NCI-H2227 treated with DMSO at 0.1 percent for 48 hours (cell line): ENCODE measurements at regions not wholly inside any gene's neighbourhood (a gene's known extent, or its start where the extent isn't known, plus 50 kb on each side); places are given as distances from the start of the nearest gene placed in this dataset.
A peak's percentile ranks its signal among the peaks of the same experiment; 100 is the strongest.
"Not testable (repeated sequence)": the region's sequence is repeated elsewhere in the genome, so short reads cannot be mapped to it uniquely, and the experiment has no call there.

Experiments
- DNase-seq: peaks from one replicate; lab custom pipeline; 2025; lab: John Stamatoyannopoulos, UW

DNA sequence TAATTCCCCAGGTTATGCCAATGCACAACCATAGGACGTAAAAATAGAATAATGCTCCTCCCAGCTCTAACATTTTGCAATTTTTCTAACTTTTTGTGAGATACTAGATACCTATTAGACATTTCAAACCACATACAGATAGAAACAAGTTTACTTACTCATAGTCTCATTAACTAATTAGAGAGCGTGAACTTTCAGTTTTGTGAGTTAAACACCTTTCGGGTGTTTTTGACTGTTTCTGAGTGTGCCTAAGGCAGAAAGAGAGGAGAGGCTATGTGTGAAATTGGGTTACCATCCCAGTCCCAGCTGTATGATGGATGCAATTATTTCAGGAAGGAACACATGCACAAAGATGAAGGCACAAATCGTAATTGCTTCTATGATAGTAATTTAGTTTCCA lies 300.4 kb upstream of the POU1F1 start:
- DNase-seq = no peak

DNA sequence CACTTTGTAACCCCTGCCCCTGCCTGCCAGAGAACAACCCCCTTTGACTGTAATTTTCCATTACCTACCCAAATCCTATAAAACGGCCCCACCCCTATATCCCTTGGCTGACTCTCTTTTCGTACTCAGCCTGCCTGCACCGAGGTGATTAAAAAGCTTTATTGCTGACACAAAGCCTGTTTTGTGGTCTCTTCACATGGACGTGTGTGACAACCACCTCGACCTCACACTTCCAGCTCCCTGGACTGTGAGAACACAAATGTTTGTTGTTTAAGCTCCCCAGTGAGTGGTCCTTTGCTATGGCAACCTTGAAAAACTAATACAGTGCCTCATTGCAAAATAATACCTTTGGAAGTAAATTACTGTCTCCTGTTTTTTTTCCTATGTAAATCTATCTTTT lies 299.2 kb upstream of the POU1F1 start:
- no peak for DNase-seq

DNA sequence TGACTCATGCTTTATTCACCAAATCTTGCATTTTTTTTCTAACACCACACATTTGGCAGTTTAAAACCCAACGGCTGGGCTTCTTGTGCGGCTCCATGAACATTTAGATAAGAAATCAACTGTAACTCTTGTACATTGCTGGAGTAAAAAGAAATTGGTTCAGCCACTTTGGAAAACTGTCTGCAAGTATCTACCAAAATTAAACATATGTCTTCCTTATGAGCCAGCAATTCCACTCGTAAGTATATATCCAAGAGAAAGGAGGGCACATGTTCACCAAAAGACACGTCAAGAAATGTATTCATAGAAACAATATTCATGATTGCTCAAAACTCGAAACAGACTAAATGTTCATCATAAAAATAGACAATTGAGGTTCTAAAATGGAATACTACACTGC lies 291.9 kb upstream of the POU1F1 start:
- DNase-seq = no peak

DNA sequence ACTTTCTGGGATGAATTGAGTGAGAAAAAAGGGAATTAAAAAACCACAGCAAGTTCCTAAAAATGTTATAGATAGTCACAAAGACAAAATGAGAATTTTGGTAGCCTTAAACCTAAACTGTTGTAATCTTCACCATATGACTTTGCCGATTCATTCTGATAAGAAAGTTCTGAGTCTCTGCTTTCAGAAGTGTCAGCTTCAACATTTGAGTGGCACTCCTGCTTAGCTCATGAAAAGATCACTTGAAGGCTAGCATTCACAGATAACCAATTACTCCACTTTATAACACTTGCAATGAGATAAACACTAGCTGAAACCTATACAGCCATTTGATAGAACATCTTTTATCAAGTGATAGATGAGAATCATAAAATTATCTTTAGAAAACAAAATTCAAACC lies 288.1 kb upstream of the POU1F1 start:
- DNase-seq = no peak

DNA sequence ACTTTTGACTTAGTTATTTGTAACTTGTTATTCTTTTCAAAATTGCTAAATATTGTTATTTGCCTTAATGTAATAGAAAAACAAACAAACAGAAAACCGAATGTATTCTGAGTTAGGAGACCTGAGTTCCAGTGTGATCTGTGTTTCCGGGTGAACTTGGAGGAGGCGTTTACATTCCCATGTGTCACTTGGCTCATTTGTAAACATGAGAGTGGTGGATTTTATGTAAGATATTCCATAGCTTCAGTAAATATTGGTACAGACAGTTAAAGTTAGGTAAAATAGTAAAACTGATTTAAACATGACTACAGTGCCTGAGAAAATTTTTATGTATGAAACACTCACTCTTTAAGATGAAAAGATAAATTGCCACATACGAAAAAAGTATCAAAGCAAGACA lies 287.3 kb upstream of the POU1F1 start:
- DNase-seq = no peak

DNA sequence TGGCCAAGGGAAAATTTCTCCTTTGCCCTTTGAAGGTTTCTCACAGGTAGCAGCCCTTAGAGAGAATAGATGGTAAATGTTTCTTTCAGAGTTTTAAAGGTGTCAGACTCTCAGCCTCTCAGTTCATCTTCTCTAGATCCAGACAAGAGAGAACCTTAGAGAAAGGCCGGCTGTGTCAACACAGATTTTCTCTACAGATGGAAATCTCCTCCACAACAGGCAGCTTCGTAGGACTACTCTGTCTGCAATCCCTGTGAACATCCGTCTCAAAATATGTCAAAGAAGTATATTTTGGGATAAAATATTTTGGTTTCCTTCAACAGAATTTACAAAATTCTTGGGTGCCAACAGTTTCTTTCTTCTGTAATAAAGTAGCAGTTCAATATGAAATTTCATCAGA lies 282.1 kb upstream of the POU1F1 start:
- no peak for DNase-seq

DNA sequence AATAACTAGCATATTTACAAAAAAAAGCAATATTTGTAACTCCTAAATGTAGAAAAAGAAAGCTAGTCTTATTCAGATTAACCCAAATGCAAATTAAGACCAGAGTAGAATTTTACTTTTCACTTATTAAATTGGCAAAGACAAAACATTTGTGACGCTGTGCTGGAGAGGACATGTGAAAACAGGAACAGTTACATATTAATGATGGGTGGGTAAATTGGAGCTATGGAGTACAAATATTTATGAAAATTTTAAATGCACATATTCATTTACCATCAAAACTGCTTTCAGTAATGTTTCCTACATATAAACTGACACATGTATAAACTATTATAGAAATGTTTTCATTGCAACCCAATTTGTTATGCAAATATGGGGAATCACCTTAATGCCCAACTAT lies 278.9 kb upstream of the POU1F1 start:
- no peak for DNase-seq

DNA sequence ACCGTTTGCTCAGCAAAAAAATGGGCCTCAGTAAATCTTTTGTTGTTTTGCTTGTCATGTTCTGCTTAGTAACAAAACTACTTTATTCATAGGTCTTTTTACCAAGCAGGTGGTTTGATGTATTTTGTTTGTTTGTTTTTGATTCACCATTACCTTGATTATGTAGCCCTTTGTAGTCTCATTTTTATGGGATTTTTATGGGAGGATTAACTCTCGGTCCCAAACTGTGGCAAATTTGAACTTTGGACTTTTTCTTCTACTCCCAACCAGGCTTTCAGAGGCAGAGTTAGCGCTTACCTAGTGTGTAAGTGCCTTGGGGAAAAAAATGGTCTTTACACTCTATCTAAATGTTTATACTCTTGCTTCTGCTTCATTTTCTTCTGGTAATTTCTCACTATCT lies 276.7 kb upstream of the POU1F1 start:
- DNase-seq = no peak

DNA sequence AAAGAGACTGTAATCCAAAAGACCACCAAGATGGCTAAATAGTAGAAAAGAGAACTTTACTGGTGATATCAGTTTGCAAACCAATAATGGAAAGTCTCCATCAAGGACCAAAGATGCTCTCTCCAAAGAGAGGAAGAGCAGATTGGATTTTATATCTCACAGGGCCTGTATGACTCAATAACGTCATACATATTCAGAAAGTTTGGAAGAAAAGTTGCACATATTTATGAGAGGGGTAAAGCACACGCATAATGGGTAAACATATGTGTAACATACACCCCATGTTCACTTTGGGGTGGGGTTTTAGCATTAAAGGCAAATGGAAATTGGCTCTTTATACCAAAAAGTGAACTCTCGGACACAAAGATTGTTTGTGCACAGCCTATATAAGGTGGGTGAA lies 274.5 kb upstream of the POU1F1 start:
- no peak for DNase-seq

DNA sequence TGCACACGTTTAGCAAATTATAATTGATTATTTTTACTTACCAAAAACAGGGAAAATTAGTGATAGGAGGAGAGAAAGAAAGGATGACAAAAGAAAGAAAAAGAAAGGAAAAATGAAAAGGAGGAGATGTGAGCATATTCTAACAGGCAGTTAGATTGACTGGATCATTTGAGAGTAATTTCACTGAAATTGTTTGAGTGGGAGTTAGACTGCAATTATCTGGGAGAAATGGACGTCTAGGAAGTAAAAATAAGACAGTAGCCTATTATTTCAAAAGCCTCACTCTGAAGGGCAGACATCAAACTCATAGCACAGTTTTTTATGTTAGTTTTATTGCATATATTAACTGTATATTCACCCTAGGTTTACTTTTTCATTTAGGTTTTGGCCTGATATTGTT lies 272.8 kb upstream of the POU1F1 start:
- DNase-seq = peak; percentile 52

DNA sequence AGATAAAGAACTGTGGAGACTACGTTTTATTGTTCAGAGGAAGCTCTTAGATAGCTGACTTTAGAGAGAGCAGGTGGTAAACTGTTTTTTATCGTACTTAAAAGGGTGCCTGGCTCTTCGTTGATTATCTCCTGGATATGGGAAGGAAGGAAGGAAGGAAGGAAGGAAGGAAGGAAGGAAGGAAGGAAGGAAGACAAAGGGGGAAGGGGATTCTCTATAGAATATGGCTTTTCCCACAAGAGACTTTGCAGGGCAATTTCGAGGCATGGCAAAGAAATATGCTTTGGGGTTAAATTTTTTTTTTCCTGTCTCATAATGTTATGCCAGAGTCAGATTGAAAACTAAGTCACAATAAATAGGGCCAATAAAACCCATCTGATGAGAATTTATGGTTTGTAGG lies 271.9 kb upstream of the POU1F1 start:
- no peak for DNase-seq

DNA sequence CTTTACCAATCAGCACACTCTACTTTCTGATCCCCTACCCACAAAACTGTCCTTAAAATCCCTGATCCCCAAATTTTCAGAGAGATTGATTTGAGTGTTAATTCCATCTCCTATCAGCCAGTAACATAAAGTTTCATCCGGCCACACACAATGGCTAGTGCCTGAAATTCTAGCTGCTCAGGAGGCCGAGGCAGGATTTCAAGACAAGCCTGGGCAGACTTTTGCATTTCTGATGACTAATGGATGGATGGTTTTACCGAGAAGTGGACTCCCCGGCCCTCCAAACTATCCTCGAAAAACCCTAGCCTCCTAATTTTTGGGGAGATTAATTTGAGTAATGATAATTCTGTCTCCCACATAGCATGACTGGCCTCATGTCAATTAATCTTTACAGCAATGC lies 269.8 kb upstream of the POU1F1 start:
- no peak for DNase-seq

DNA sequence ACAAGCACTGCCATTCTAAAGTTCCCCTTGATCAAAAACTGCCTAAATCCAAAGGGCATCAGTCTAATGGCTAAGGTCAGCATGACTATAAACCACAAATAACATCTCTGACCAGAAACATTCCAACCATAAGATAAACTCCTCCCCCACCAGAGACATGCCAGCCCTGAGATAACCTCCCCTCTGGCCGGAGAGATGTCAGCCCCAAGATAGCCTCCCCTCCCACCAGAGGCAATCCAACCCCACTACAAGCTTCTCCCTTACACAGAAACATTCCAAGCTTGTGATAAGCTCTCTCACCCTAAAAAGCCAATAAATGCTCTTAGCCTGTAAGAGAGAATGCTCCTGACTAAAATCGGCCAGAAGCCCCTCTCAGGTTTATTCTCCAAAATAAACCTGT lies 267.0 kb upstream of the POU1F1 start:
- not testable (repeated sequence) for DNase-seq

DNA sequence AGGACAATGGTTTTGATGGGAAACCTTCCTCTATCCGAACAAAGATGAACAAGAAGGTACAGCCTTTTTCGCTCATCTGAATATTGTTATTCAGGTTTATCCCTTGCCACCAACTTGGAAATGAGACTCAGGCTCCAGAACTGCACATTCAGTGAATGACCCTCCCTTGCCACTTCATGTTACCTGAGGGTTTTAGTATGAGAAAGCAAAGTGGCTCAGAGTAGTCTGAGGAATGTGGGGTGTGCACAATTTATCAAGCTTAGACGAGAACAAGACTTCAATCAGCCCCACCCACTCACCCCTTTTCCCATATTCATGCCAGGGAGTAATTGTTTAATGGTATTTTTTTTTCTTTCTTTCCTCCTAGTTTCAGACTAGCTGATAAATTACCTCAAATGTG lies 265.3 kb upstream of the POU1F1 start:
- no peak for DNase-seq

DNA sequence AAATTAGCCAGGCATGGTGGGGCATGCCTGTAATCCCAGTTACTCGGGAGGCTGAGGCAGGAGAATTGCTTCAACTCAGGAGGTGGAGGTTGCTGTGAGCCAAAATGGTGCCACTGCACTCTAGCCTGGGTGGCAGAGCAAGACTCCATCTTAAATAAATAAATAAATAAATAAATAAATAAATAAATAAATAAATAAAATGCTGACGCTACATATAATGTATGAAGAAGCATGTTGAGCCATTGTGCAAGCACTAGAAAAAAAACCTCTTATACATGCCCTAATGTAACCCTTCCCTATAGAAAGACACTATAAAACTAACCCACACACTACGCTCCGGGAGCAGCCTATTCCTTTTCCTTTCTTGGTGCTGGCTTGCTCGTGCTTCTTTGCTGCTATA lies 262.3 kb upstream of the POU1F1 start:
- not testable (repeated sequence) for DNase-seq

DNA sequence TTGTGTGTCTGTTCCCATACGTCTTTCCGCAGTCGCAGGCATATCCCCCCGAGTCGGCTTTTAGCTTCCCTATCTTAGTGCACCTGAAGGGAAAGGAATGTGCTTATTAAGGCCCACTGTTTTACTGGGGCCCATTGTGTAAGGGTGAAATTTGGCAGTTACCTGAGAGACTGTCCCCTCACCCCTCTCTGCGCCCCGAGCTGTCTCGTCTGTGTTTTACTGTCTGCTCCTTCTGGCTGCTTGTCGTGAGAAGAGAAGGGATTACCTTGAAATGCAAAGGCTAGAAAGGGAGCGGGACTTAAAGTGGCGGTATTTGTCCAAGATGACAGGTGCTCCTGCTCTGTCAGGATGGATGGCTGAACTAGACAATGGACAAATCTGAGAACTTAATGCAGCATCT lies 233.0 kb upstream of the POU1F1 start:
- DNase-seq = no peak

DNA sequence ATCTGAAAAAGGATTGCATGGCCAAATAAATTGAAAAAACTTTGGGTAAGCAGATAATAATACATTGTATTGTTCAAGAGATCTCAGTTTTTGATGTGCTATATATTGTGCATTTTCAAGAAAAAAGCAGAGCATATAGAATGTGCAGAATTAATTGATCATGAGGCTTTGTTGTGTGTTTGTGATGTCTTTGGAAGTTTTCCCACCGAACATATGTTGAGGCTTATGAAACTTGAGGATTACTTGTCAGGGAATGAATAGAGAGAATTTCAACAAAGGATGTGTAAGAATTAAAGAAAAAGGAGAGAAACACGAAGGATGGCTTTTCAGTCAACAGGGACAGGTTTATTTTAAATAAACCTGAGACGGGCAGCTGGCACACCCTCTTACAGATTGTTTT lies 232.5 kb upstream of the POU1F1 start:
- no peak for DNase-seq

DNA sequence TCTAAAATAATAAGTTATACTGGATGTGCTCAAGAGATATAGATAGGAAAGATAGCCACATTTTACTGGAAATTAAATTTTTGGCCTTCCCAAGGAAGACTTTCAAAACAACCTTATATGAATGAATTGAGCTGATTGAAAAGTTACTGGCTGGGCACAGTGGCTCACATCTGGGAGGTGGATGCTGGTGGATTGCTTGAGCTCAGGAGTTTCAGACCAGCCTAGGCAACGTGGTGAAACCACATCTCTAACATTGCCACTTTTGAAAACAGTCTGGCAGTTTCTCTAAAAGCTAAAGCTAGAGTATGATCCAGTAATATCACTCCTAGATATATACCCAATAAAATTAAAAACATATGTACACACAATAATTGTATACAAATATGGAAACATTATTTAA lies 231.4 kb upstream of the POU1F1 start:
- DNase-seq = no peak

DNA sequence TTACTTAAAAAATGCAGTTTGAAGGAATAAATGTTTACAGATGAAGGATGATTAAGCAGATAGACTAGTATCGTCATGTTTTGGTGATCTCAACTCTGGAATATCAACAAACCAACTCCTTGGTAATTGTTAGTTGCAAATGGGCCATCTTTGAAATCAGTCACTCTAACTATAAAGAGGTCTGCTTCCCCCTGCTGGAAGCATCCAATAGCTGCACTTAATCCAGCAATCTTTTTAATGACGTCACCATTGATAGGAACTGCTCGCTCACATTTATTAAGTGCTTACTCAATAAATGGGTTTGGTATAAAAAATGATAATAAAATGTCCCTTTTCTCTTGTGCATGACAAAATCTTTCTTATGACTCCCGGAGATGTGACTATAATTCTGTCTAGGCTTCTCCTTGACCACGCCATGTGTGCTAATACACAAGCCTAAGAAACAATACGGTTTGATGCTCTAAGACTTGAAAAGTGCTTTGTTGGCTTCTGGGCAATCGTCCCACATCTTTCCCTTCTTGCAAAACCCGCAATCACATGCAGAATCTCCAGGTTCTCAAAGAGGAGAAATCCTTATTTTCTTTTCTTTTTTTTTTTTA lies 227.6 kb upstream of the POU1F1 start:
- peak; percentile 18 for DNase-seq

DNA sequence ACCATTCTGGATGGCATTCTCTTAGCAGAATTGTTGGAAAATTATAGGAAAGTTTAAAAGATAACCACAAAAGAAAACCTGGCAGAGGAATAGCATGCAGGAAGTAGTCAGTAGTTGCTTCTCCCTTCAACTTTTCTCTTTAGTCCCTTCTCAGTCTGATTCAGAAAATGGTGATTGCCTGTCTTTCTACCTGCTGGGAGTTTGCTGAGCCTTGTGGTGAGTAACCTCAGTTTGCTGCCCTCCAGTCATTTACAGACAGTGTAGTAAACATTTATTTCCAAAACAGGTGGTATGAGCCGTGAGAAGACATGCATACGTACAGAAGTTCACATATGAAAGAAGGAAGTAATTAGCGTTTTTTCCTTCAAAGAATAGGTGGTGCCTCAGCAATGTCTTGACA lies 224.7 kb upstream of the POU1F1 start:
- DNase-seq = no peak

DNA sequence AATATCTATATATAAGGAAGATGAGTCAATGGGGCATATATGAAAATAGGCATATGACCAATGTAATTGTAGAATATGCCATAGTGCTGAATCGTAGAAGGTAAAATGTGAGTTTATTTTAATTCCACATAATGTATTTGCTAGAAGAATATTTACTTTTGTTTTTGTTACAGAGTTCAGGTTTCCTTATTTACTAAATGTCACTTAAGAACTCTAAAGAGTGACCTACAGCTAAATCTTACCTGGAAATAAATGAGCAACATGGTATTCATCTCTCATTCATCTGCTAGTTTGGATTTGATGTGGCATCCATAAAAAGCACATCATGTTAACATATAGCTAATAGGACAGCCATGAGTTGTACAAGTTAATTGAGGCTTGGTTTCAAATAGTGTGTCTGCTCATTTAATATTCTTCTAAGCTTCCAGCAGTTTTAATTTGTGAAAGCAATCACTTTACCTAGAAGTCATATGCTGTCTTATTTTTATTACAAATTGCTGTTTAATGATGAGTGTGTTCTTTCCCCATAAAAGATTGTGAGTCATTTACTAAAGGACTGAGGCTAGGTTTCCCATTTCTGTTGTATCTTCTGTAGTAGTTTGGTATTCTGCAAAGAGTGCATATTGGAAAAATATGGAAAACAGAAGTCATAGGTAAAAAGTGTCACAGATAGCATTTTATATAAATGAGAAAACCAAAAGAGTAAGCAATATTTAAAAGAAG lies 222.1 kb upstream of the POU1F1 start:
- DNase-seq = no peak

DNA sequence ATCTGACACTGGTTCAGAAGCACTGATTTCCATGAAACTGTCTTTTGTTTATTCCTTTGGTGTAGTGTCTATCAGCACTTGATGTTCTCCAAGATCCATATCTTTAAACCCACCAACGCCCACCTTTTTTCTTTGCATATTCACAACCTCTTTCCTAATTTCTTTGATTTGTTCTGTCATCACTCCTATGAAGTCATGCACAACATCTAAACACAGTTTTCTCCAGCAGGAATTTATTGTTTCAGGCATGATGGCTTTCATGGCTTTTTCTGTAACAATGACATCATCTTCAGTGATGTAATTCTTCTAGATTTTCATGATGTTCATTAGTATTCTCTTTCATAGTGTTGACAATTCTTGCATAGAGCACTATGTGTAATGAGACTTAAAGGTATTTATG lies 219.6 kb upstream of the POU1F1 start:
- no peak for DNase-seq

DNA sequence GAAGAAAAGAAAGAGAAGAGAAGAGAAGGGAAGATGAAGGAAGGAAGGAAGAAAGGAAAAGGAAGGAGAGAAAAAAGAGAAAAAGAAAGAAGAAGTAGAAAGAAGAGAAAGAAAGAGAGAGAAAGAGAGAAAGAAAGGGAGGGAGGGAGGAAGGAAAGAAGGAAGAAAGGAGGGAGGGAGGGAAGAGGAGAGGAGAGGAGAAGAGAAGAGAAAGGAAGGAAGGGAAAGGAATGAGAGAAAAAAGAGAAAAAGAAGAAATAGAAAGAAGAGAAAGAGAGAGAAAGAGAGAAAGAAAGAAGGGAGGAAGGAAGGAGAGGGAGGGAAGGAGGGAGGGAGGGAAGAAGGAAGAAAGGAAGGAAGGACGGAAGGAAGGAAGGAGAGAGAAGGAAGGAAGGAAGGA lies 217.9 kb upstream of the POU1F1 start:
- DNase-seq = no peak

DNA sequence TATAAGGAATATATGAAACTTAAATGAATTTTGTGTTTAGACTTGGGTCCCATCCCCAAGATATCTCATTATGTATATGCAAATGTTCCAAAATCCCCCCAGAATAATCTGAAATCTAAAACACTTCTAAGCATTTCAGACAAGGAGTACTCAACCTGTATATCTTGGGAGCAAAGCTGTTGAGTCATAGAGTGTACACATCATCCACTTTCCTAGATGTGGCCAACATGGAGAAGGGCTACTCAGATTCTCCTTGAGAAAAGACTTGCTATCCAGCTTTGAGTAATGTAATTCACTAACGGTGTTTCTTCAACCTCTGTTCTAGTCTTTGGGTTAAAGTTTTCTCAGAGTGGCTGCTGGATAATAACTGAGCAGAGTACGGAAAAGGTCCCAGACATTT lies 215.5 kb upstream of the POU1F1 start:
- no peak for DNase-seq
